Renal cortical epithelial cell (primary cell): ENCODE measurements at regions not wholly inside any gene's neighbourhood (a gene's known extent, or its start where the extent isn't known, plus 50 kb on each side); places are given as distances from the start of the nearest gene placed in this dataset.
"Not testable (repeated sequence)": the region's sequence is repeated elsewhere in the genome, so short reads cannot be mapped to it uniquely, and the experiment has no call there.

Source experiments
- DNase-seq: peaks from one replicate; pipeline ENCODE4 v3.0.0-alpha.2; 2011; ENCODE audit warnings: low read depth

GRCh38 chr11:49442669-49443068 is 234.3 kb upstream of the FOLH1 start:
- DNase-seq: no peak

GRCh38 chr11:49439901-49440300 is 231.5 kb upstream of the FOLH1 start:
- not testable (repeated sequence) for DNase-seq

- DNase-seq: not testable (repeated sequence)
These were observed 225.9 kb upstream of the FOLH1 start for GRCh38 chr11:49434308-49434707.

- no peak for DNase-seq
These were observed 223.9 kb upstream of the FOLH1 start for GRCh38 chr11:49432242-49432848.

GRCh38 chr11:49424136-49424535 is 215.7 kb upstream of the FOLH1 start:
- DNase-seq: no peak

- not testable (repeated sequence) for DNase-seq
These were observed 210.5 kb upstream of the FOLH1 start for GRCh38 chr11:49418877-49419276.

- DNase-seq: no peak
These were observed 197.3 kb upstream of the FOLH1 start for GRCh38 chr11:49405743-49406142.

GRCh38 chr11:49395789-49396188 is 187.4 kb upstream of the FOLH1 start:
- DNase-seq: not testable (repeated sequence)

- DNase-seq: not testable (repeated sequence)
These were observed 182.0 kb upstream of the FOLH1 start for GRCh38 chr11:49390362-49390761.

- not testable (repeated sequence) for DNase-seq
These were observed 180.7 kb upstream of the FOLH1 start for GRCh38 chr11:49389149-49389548.

GRCh38 chr11:49384371-49384770 is 176.0 kb upstream of the FOLH1 start:
- DNase-seq: not testable (repeated sequence)

GRCh38 chr11:49377978-49378377 is 169.6 kb upstream of the FOLH1 start:
- DNase-seq: no peak

GRCh38 chr11:49373866-49374265 is 165.5 kb upstream of the FOLH1 start:
- not testable (repeated sequence) for DNase-seq

- not testable (repeated sequence) for DNase-seq
These were observed 165.0 kb upstream of the FOLH1 start for GRCh38 chr11:49373385-49373784.

GRCh38 chr11:49372137-49372536 is 163.7 kb upstream of the FOLH1 start:
- DNase-seq: peak; percentile 7

GRCh38 chr11:49368556-49368955 is 160.2 kb upstream of the FOLH1 start:
- DNase-seq: not testable (repeated sequence)

- DNase-seq: not testable (repeated sequence)
These were observed 157.0 kb upstream of the FOLH1 start for GRCh38 chr11:49365375-49365774.

GRCh38 chr11:49362994-49363393 is 154.6 kb upstream of the FOLH1 start:
- not testable (repeated sequence) for DNase-seq

- DNase-seq: not testable (repeated sequence)
These were observed 146.1 kb upstream of the FOLH1 start for GRCh38 chr11:49354536-49354935.

GRCh38 chr11:49352868-49353267 is 144.5 kb upstream of the FOLH1 start:
- DNase-seq: not testable (repeated sequence)

- not testable (repeated sequence) for DNase-seq
These were observed 138.2 kb upstream of the FOLH1 start for GRCh38 chr11:49346627-49347026.

GRCh38 chr11:49328485-49329186 is 120.2 kb upstream of the FOLH1 start:
- not testable (repeated sequence) for DNase-seq

- not testable (repeated sequence) for DNase-seq
These were observed 119.4 kb upstream of the FOLH1 start for GRCh38 chr11:49327766-49328165.
